ENCODE measurements at regions not wholly inside any gene's neighbourhood (a gene's known extent, or its start where the extent isn't known, plus 50 kb on each side); places are given as distances from the start of the nearest gene placed in this dataset.

DNA sequence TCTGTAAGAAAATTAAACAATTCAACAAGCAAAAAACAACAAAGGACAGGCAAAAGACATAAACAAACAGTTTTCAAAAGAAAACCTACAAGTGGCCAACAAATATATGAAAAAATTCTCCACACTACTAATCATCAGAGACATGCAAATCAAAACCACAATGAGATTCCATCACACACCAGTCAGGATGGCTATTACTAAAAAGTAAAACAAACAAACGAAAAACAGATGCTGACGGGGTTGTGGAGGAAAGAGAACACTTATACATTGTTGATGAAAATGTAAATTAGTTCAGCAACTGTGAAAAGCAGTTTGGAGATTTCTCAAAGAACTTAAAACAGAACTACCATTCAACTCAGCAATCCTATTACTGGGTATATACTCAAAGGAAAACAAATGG, 537.6 kb downstream of the HDGFL1 start:
- no peaks in the 10 kb centered on the region for H3K9me3 ChIP-seq (ENCODE audit: control insufficient read depth in 2 of 2, low read length in 2 of 2)
- H3K9ac ChIP-seq (ENCODE audit: low read depth in 1 of 2, low read length in 2 of 2): no peak overlapping the region
- no peak overlapping the region for H3K27ac ChIP-seq (ENCODE audit: low read depth in 2 of 2, low read length in 2 of 2)
- H3K4me3 ChIP-seq (ENCODE audit: low read length in 2 of 2): no peak overlapping the region
- H3K36me3 ChIP-seq (ENCODE audit: control insufficient read depth in 2 of 2, insufficient read depth in 2 of 2, low read length in 2 of 2): no peaks in the 10 kb centered on the region
- no peaks in the 10 kb centered on the region for H3K4me1 ChIP-seq (ENCODE audit: control insufficient read depth in 2 of 2, insufficient read depth in 2 of 2, low read length in 2 of 2)
- H3K27me3 ChIP-seq (ENCODE audit: control insufficient read depth in 2 of 2, insufficient read depth in 2 of 2, low read length in 2 of 2): no peaks in the 10 kb centered on the region

DNA sequence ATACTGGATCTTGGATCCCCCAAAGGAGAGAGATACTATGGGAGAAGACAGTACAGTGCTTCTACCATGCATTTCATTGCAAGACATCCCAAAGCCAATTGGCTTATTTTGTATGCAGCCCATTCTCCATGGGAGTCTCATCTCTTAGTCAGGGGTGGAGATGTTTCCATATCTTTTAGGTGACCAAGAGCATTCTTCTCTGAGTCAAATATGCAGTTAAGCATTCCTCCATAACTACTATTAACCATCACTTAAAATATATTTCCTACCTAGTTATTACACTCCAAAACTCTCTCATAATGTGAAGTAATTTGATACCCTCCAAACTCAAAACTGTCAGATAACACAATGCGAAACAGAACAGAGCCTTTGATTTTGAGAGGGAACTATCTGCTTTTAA, 542.6 kb downstream of the HDGFL1 start:
- Histone ChIP-seq H3K27ac (ENCODE audit: low read depth in 2 of 2, low read length in 2 of 2) (no peak overlapping the region), H3K4me3 (ENCODE audit: low read length in 2 of 2) (no peak overlapping the region), H3K9me3 (ENCODE audit: control insufficient read depth in 2 of 2, low read length in 2 of 2) (peaks cover 0 to 4% of the 10 kb centered on the region in 2 donors), H3K36me3 (ENCODE audit: control insufficient read depth in 2 of 2, insufficient read depth in 2 of 2, low read length in 2 of 2) (no peaks in the 10 kb centered on the region), H3K4me1 (ENCODE audit: control insufficient read depth in 2 of 2, insufficient read depth in 2 of 2, low read length in 2 of 2) (no peaks in the 10 kb centered on the region), H3K9ac (ENCODE audit: low read depth in 1 of 2, low read length in 2 of 2) (no peak overlapping the region), H3K27me3 (ENCODE audit: control insufficient read depth in 2 of 2, insufficient read depth in 2 of 2, low read length in 2 of 2) (no peaks in the 10 kb centered on the region)

DNA sequence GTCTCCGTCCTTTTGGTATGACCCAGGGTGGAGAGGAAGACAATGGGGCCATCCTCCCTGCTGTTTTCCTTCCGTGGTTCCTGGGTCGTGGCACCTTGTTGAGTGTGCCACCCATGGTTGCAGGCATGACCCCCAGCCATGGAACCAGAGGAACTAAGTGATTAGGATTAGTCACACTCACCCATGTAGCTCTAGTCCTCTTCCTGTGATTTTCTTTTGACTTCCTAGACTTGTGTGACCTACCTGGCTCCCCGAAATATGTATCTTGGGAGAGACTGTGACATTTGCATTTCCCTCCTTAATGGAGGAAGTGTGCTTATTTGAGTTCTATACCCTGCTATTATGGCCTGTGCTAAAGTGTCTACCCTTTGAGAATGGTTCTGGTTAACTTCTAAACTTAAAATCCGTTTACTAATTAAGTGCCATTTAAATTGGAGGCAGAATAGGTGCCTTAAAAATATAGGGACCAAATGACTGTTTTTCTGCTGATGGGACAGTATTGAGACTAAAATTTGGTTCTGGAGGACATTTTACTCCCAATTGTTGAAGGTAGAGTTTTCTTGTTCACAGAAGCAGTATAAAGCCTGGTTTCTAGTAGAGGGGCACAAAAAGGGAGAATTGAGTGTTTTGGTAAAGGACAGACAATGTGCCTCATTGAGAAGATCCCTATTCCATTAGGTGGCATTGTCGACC, 545.6 kb downstream of the HDGFL1 start:
- Histone ChIP-seq H3K9me3 (ENCODE audit: control insufficient read depth in 2 of 2, low read length in 2 of 2) (peaks cover 0 to 4% of the 10 kb centered on the region in 2 donors), H3K27me3 (ENCODE audit: control insufficient read depth in 2 of 2, insufficient read depth in 2 of 2, low read length in 2 of 2) (no peaks in the 10 kb centered on the region), H3K9ac (ENCODE audit: low read depth in 1 of 2, low read length in 2 of 2) (no peak overlapping the region), H3K36me3 (ENCODE audit: control insufficient read depth in 2 of 2, insufficient read depth in 2 of 2, low read length in 2 of 2) (no peaks in the 10 kb centered on the region), H3K27ac (ENCODE audit: low read depth in 2 of 2, low read length in 2 of 2) (no peak overlapping the region), H3K4me3 (ENCODE audit: low read length in 2 of 2) (no peak overlapping the region), H3K4me1 (ENCODE audit: control insufficient read depth in 2 of 2, insufficient read depth in 2 of 2, low read length in 2 of 2) (no peaks in the 10 kb centered on the region)

DNA sequence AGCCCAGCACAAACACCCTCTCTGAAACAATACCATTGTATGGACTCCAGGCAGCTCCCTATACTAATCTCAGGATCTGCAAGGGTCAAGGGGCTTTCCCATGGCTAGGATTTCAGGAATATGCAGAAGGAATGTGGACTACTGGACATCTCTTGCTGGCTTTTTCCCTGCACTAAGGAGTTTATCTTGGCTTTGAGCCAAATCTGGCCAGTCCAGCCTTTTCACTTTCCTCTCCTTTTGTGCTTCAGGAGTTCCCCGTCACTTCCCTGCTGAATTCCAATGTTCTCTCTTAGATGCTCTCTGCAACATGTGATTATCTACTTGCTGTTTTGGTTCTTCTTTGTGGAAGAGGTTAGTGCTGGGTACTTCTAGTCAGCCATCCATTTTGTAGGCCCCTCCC, 568.2 kb downstream of the HDGFL1 start:
- Histone ChIP-seq H3K9me3 (ENCODE audit: control insufficient read depth in 2 of 2, low read length in 2 of 2) (peaks cover 0 to 4% of the 10 kb centered on the region in 2 donors), H3K4me1 (ENCODE audit: control insufficient read depth in 2 of 2, insufficient read depth in 2 of 2, low read length in 2 of 2) (no peaks in the 10 kb centered on the region), H3K36me3 (ENCODE audit: control insufficient read depth in 2 of 2, insufficient read depth in 2 of 2, low read length in 2 of 2) (no peaks in the 10 kb centered on the region), H3K9ac (ENCODE audit: low read depth in 1 of 2, low read length in 2 of 2) (no peak overlapping the region), H3K27ac (ENCODE audit: low read depth in 2 of 2, low read length in 2 of 2) (no peak overlapping the region), H3K4me3 (ENCODE audit: low read length in 2 of 2) (no peak overlapping the region), H3K27me3 (ENCODE audit: control insufficient read depth in 2 of 2, insufficient read depth in 2 of 2, low read length in 2 of 2) (no peaks in the 10 kb centered on the region)

DNA sequence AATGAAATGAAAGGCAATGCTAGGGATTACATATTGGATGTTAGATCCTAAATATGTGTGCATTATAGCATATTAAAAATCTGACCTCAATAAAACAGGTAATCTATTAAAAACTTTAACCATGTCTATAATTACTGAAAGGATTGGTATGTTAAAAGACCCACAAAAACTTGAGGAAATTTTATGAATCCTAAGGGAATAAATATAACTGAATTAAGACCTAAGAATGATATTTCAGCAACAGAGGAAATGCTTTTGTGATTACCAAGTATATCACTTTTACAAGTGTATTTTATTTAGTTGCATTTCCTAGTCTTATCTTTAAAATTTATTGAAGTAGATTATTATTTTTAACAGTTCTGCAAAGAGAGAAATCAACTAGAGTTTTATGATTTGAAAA, 571.5 kb downstream of the HDGFL1 start:
- Histone ChIP-seq H3K4me3 (ENCODE audit: low read length in 2 of 2) (no peak overlapping the region), H3K27ac (ENCODE audit: low read depth in 2 of 2, low read length in 2 of 2) (no peak overlapping the region), H3K36me3 (ENCODE audit: control insufficient read depth in 2 of 2, insufficient read depth in 2 of 2, low read length in 2 of 2) (no peaks in the 10 kb centered on the region), H3K4me1 (ENCODE audit: control insufficient read depth in 2 of 2, insufficient read depth in 2 of 2, low read length in 2 of 2) (no peaks in the 10 kb centered on the region), H3K9me3 (ENCODE audit: control insufficient read depth in 2 of 2, low read length in 2 of 2) (peaks cover 0 to 4% of the 10 kb centered on the region in 2 donors), H3K27me3 (ENCODE audit: control insufficient read depth in 2 of 2, insufficient read depth in 2 of 2, low read length in 2 of 2) (no peaks in the 10 kb centered on the region), H3K9ac (ENCODE audit: low read depth in 1 of 2, low read length in 2 of 2) (no peak overlapping the region)

DNA sequence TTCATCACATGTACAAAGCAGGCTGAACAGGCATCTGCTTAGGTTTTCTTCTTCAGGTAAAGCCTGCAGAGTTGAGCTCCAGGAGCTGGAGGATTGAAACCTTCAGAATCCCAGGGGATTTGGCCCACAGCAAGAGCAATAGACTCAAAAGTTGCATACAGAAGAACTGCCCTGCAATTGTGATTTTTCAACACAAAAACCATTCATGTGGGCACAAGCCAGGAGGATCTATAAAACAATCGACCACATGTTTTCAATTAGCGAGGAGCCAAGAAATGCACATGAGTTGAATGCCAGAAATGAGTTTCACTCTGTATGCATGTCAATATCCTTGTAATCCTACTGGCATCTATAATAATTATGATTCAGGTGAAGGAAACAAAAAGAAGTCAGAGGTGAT, 576.4 kb downstream of the HDGFL1 start:
- Histone ChIP-seq H3K27ac (ENCODE audit: low read depth in 2 of 2, low read length in 2 of 2) (no peak overlapping the region), H3K4me3 (ENCODE audit: low read length in 2 of 2) (no peak overlapping the region), H3K4me1 (ENCODE audit: control insufficient read depth in 2 of 2, insufficient read depth in 2 of 2, low read length in 2 of 2) (no peaks in the 10 kb centered on the region), H3K27me3 (ENCODE audit: control insufficient read depth in 2 of 2, insufficient read depth in 2 of 2, low read length in 2 of 2) (no peaks in the 10 kb centered on the region), H3K9ac (ENCODE audit: low read depth in 1 of 2, low read length in 2 of 2) (no peak overlapping the region), H3K36me3 (ENCODE audit: control insufficient read depth in 2 of 2, insufficient read depth in 2 of 2, low read length in 2 of 2) (no peaks in the 10 kb centered on the region), H3K9me3 (ENCODE audit: control insufficient read depth in 2 of 2, low read length in 2 of 2) (no peaks in the 10 kb centered on the region)

DNA sequence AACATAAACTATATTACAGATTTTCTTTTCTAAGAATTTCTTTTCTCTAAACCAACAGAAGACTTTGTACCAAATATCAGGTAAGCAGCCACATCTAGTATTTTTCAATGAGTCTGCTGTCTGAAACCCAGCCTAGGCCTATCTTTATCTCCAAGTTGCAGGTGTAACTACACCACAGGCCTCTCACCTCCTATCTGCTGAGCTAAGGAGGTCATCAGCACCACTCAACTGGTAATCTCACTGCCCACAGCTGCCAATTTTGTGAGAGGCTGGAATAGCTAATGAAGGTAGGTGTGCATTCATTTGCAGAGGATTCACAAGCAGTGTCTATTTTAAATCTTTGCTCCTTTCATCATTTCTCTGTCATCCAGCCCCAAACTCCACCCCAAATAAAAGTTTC, 584.8 kb downstream of the HDGFL1 start:
- Histone ChIP-seq H3K9ac (ENCODE audit: low read depth in 1 of 2, low read length in 2 of 2) (no peak overlapping the region), H3K27me3 (ENCODE audit: control insufficient read depth in 2 of 2, insufficient read depth in 2 of 2, low read length in 2 of 2) (no peaks in the 10 kb centered on the region), H3K9me3 (ENCODE audit: control insufficient read depth in 2 of 2, low read length in 2 of 2) (no peaks in the 10 kb centered on the region), H3K4me1 (ENCODE audit: control insufficient read depth in 2 of 2, insufficient read depth in 2 of 2, low read length in 2 of 2) (no peaks in the 10 kb centered on the region), H3K4me3 (ENCODE audit: low read length in 2 of 2) (no peak overlapping the region), H3K27ac (ENCODE audit: low read depth in 2 of 2, low read length in 2 of 2) (no peak overlapping the region), H3K36me3 (ENCODE audit: control insufficient read depth in 2 of 2, insufficient read depth in 2 of 2, low read length in 2 of 2) (no peaks in the 10 kb centered on the region)

DNA sequence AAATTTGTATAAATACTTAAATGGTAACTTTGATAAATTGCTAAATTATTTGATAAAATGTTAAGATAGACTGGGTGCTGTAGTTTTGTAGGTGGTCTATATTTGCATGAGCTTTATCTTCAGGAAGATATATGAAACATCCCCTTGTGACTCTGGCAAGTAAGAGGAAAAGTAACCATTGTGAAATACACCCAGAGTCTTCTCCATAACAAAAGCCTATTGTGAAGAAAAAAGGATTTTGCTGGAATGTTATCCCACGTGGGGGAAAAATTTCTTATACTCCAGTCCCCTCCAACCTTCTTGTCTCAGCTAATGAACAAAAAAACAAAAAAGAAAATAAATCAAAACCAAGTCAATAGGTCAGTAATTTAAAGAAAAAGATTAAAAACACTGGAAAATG, 600.7 kb downstream of the HDGFL1 start:
- H3K9me3 ChIP-seq (ENCODE audit: control insufficient read depth in 2 of 2, low read length in 2 of 2): no peaks in the 10 kb centered on the region
- no peaks in the 10 kb centered on the region for H3K27me3 ChIP-seq (ENCODE audit: control insufficient read depth in 2 of 2, insufficient read depth in 2 of 2, low read length in 2 of 2)
- no peak overlapping the region for H3K4me3 ChIP-seq (ENCODE audit: low read length in 2 of 2)
- no peak overlapping the region for H3K9ac ChIP-seq (ENCODE audit: low read depth in 1 of 2, low read length in 2 of 2)
- H3K36me3 ChIP-seq (ENCODE audit: control insufficient read depth in 2 of 2, insufficient read depth in 2 of 2, low read length in 2 of 2): no peaks in the 10 kb centered on the region
- H3K4me1 ChIP-seq (ENCODE audit: control insufficient read depth in 2 of 2, insufficient read depth in 2 of 2, low read length in 2 of 2): no peaks in the 10 kb centered on the region
- H3K27ac ChIP-seq (ENCODE audit: low read depth in 2 of 2, low read length in 2 of 2): no peak overlapping the region

DNA sequence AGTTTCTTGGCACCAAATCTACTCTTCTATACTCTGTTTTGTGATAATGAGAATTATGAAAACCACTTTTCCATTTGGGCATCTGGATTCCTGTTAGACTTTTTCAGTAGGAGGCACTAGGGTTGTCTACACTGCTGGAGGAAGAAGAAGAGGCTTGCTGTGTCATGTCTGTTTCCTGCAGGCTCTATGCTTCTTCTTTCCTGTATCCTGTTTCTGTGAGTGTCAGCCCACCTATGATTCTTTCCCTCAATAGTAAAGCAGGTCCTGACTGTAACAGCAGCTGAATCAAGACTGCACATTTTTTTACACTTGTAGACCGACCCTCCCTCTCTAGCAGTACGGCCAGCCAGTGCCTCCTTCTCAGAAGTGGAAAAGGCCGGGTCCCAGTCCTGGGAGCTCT, 603.9 kb downstream of the HDGFL1 start:
- no peak overlapping the region for H3K27ac ChIP-seq (ENCODE audit: low read depth in 2 of 2, low read length in 2 of 2)
- H3K27me3 ChIP-seq (ENCODE audit: control insufficient read depth in 2 of 2, insufficient read depth in 2 of 2, low read length in 2 of 2): no peaks in the 10 kb centered on the region

DNA sequence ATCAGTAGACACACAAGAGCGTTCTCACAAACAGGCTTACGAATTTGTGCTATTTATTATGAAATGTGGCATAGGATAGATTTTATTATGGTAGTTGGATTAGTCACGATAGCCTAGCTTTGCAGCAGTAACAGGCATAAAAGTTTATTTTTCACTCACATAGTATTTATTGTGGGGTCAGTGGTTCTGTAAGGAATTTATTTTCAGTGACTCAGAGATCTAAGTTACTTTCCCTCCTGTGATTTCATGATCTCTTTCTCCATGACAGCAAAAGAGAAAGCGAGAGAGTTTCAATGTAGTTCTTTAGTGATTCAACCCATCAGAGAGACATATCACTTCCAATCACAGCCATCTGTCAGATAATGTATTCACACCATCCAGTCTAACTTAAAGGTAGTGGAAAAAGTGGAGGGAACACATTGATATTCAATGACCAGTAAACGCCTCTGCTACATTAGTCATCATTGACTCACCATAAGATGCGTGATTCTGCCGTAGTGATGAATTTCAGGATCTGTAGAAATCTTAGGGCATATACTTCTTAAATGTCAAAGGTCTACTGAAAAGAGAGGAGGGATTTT, 605.5 kb downstream of the HDGFL1 start:
- no peaks in the 10 kb centered on the region for H3K9me3 ChIP-seq (ENCODE audit: control insufficient read depth in 2 of 2, low read length in 2 of 2)
- H3K9ac ChIP-seq (ENCODE audit: low read depth in 1 of 2, low read length in 2 of 2): no peak overlapping the region
- no peaks in the 10 kb centered on the region for H3K4me1 ChIP-seq (ENCODE audit: control insufficient read depth in 2 of 2, insufficient read depth in 2 of 2, low read length in 2 of 2)
- H3K4me3 ChIP-seq (ENCODE audit: low read length in 2 of 2): no peak overlapping the region
- H3K36me3 ChIP-seq (ENCODE audit: control insufficient read depth in 2 of 2, insufficient read depth in 2 of 2, low read length in 2 of 2): no peaks in the 10 kb centered on the region
- no peaks in the 10 kb centered on the region for H3K27me3 ChIP-seq (ENCODE audit: control insufficient read depth in 2 of 2, insufficient read depth in 2 of 2, low read length in 2 of 2)
- H3K27ac ChIP-seq (ENCODE audit: low read depth in 2 of 2, low read length in 2 of 2): no peak overlapping the region

More for the DNA sequence above, 603.9 kb downstream of the HDGFL1 start:
- Histone ChIP-seq H3K9ac (ENCODE audit: low read depth in 1 of 2, low read length in 2 of 2) (no peak overlapping the region), H3K36me3 (ENCODE audit: control insufficient read depth in 2 of 2, insufficient read depth in 2 of 2, low read length in 2 of 2) (no peaks in the 10 kb centered on the region), H3K4me1 (ENCODE audit: control insufficient read depth in 2 of 2, insufficient read depth in 2 of 2, low read length in 2 of 2) (no peaks in the 10 kb centered on the region), H3K9me3 (ENCODE audit: control insufficient read depth in 2 of 2, low read length in 2 of 2) (no peaks in the 10 kb centered on the region), H3K4me3 (ENCODE audit: low read length in 2 of 2) (no peak overlapping the region)
